Activated T-cell treated with anti-CD3 and anti-CD28 coated beads, Interleukin-2, amount 50 U/mL, for 4 hours (primary cell): ENCODE measurements at regions not wholly inside any gene's neighbourhood (a gene's known extent, or its start where the extent isn't known, plus 50 kb on each side); places are given as distances from the start of the nearest gene placed in this dataset.
"Not testable (repeated sequence)": the region's sequence is repeated elsewhere in the genome, so short reads cannot be mapped to it uniquely, and the experiment has no call there.

Experiments used
- ATAC-seq, 2 donors: fragments of 200-7000 bp; cut with Tn5 transposase; one replicate each; pipeline ENCODE4 v1.10.0; 2021
- DNase-seq: peaks from one replicate; pipeline ENCODE4 v3.0.0-alpha.2; 2020
- H3K27me3 Mint-ChIP-seq: one replicate; pipeline ENCODE4 v1.8.0; 2021; ENCODE audit warnings: low read depth, mixed read lengths
- H3K36me3 Mint-ChIP-seq: one replicate; pipeline ENCODE4 v1.8.0; 2022; ENCODE audit warnings: mixed read lengths; ENCODE audit not compliant: insufficient read depth
- H3K4me1 Mint-ChIP-seq: one replicate; pipeline ENCODE4 v1.8.0; 2021; ENCODE audit warnings: low read depth, mixed read lengths
- H3K4me3 Mint-ChIP-seq: one replicate; pipeline ENCODE4 v1.8.0; 2021; ENCODE audit warnings: mild to moderate bottlenecking, moderate library complexity, mixed read lengths
- H3K9me3 Mint-ChIP-seq: one replicate; pipeline ENCODE4 v1.8.0; 2021; ENCODE audit warnings: mixed read lengths

GRCh38 chr2:37722971-37723370, 51.5 kb upstream of the CDC42EP3 start:
- H3K27me3 Mint-ChIP-seq, DNase-seq, H3K4me1 Mint-ChIP-seq, ATAC-seq, H3K4me3 Mint-ChIP-seq, H3K36me3 Mint-ChIP-seq, H3K9me3 Mint-ChIP-seq: not testable (repeated sequence)

GRCh38 chr2:37730037-37730818, 58.8 kb upstream of the CDC42EP3 start:
- Mint-ChIP-seq H3K4me3 (no peak overlapping the region), H3K4me1 (peaks cover 2% of the 10 kb centered on the region), H3K36me3 (no peaks in the 10 kb centered on the region), H3K27me3 (no peaks in the 10 kb centered on the region), H3K9me3 (no peaks in the 10 kb centered on the region)
- peak; percentile 72 to 86 for ATAC-seq
- no peak for DNase-seq

GRCh38 chr2:37732412-37732811, 61.0 kb upstream of the CDC42EP3 start:
- not testable (repeated sequence) for DNase-seq, H3K36me3 Mint-ChIP-seq, H3K4me3 Mint-ChIP-seq, ATAC-seq, H3K9me3 Mint-ChIP-seq, H3K27me3 Mint-ChIP-seq, H3K4me1 Mint-ChIP-seq

GRCh38 chr2:37733251-37733650, 61.8 kb upstream of the CDC42EP3 start:
- H3K4me1 Mint-ChIP-seq, result peaks cover 2% of the 10 kb centered on the region
- DNase-seq (no peak), ATAC-seq (no peak)
- no peaks in the 10 kb centered on the region for H3K27me3 Mint-ChIP-seq
- no peaks in the 10 kb centered on the region for H3K9me3 Mint-ChIP-seq
- no peaks in the 10 kb centered on the region for H3K36me3 Mint-ChIP-seq
- no peak overlapping the region for H3K4me3 Mint-ChIP-seq

- H3K9me3 Mint-ChIP-seq, H3K4me3 Mint-ChIP-seq, H3K36me3 Mint-ChIP-seq: not testable (repeated sequence)
These were observed 62.5 kb upstream of the CDC42EP3 start for GRCh38 chr2:37733955-37734354.

DNA sequence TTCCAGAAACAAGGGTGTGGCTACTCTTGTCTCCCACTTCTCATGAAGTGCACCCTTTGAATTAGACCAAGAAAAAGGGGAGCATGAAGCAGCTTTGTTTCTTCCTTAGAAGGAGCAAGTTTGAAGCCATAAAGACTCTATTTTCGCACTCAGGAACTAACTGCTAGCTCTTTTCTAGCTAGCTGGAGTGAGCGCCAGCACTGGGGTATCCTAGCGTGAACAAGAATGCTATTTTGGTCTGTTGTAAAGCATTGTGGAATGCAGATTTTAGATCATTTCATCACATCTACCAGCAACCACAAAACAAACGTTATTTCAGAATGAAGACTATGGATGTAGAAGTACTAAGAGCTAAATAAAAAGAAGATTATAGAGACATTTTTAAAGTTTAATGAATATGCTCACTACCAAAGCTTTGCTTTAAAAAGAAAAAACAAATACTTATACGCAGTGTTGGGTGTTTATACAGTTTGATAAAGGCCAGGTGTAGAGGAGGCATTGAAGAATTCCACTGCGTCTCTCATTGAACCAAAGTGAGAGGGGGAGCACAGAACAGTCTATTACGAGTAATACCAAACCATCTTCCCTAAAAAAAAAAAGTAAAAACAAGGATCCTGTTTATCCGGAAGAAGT, 63.6 kb upstream of the CDC42EP3 start:
- not testable (repeated sequence) for DNase-seq, H3K36me3 Mint-ChIP-seq, ATAC-seq, H3K4me3 Mint-ChIP-seq, H3K9me3 Mint-ChIP-seq, H3K4me1 Mint-ChIP-seq, H3K27me3 Mint-ChIP-seq

More at GRCh38 chr2:37733955-37734354, 62.5 kb upstream of the CDC42EP3 start:
- not testable (repeated sequence) for DNase-seq, H3K4me1 Mint-ChIP-seq, ATAC-seq, H3K27me3 Mint-ChIP-seq

DNA sequence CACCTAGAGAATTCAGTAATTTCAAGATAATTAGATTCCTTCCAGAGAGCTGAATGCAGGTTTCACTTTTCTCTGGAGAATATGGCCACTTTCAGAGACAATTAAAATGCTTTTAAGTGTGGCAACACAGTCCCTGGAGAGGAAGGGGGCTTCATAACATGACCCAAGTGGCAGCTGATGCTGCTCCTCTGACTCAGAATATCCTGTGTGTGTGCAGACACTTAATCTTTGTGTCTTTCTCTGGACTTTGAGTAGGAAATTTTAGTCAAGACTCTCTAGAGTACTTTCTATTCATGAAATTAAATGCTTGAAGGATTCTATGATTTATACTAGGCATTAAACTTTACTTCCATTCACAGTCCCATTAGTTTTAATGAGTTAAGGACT, 64.1 kb upstream of the CDC42EP3 start:
- ATAC-seq, H3K4me1 Mint-ChIP-seq, H3K9me3 Mint-ChIP-seq, H3K27me3 Mint-ChIP-seq, DNase-seq, H3K4me3 Mint-ChIP-seq, H3K36me3 Mint-ChIP-seq: not testable (repeated sequence)

GRCh38 chr2:37737507-37737906, 66.1 kb upstream of the CDC42EP3 start:
- Mint-ChIP-seq H3K4me3 (no peak overlapping the region), H3K4me1 (no peaks in the 10 kb centered on the region), H3K36me3 (no peaks in the 10 kb centered on the region), H3K27me3 (no peaks in the 10 kb centered on the region), H3K9me3 (no peaks in the 10 kb centered on the region)
- ATAC-seq, result no peak
- DNase-seq, result no peak

GRCh38 chr2:37738266-37738885, 66.9 kb upstream of the CDC42EP3 start:
- Mint-ChIP-seq H3K27me3 (no peaks in the 10 kb centered on the region), H3K4me1 (no peaks in the 10 kb centered on the region), H3K36me3 (no peaks in the 10 kb centered on the region), H3K9me3 (no peaks in the 10 kb centered on the region), H3K4me3 (no peak overlapping the region)
- ATAC-seq, result no peak
- DNase-seq, result no peak

GRCh38 chr2:37739153-37739552, 67.7 kb upstream of the CDC42EP3 start:
- H3K9me3 Mint-ChIP-seq, result no peaks in the 10 kb centered on the region
- ATAC-seq (no peak), DNase-seq (no peak)
- H3K4me3 Mint-ChIP-seq, result no peak overlapping the region
- no peaks in the 10 kb centered on the region for H3K27me3 Mint-ChIP-seq
- no peaks in the 10 kb centered on the region for H3K36me3 Mint-ChIP-seq
- no peaks in the 10 kb centered on the region for H3K4me1 Mint-ChIP-seq

GRCh38 chr2:37740164-37740739, 68.8 kb upstream of the CDC42EP3 start:
- no peak for DNase-seq
- ATAC-seq, result no peak
- no peaks in the 10 kb centered on the region for H3K27me3 Mint-ChIP-seq
- H3K36me3 Mint-ChIP-seq, result no peaks in the 10 kb centered on the region
- no peak overlapping the region for H3K4me3 Mint-ChIP-seq
- no peaks in the 10 kb centered on the region for H3K4me1 Mint-ChIP-seq
- no peaks in the 10 kb centered on the region for H3K9me3 Mint-ChIP-seq

GRCh38 chr2:37742286-37742685, 70.8 kb upstream of the CDC42EP3 start:
- ATAC-seq (no peak), DNase-seq (no peak)
- Mint-ChIP-seq H3K9me3 (no peaks in the 10 kb centered on the region), H3K4me1 (no peaks in the 10 kb centered on the region), H3K27me3 (no peaks in the 10 kb centered on the region), H3K4me3 (no peak overlapping the region), H3K36me3 (no peaks in the 10 kb centered on the region)

DNA sequence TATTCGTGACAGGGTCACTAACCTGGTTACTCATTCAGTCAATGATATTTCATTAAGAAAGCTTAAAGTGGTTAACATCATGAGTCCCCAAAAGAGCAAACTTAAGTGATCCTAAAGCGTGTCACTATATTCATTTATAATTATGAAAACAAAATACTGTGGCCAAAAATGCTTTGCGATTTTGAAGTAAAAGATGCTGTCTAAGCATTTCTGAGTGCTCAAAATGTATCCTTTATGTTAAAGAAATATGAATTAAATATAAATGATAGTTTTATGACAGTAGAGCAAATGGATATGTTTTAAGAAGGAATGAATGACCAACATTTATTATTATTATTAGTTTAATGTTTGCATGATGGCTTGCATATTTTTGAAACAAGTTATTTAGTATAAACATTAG, 72.6 kb upstream of the CDC42EP3 start:
- H3K4me3 Mint-ChIP-seq, result no peak overlapping the region
- H3K27me3 Mint-ChIP-seq, result no peaks in the 10 kb centered on the region
- H3K36me3 Mint-ChIP-seq, result no peaks in the 10 kb centered on the region
- no peak for ATAC-seq
- no peak for DNase-seq
- H3K9me3 Mint-ChIP-seq, result no peaks in the 10 kb centered on the region
- no peaks in the 10 kb centered on the region for H3K4me1 Mint-ChIP-seq

DNA sequence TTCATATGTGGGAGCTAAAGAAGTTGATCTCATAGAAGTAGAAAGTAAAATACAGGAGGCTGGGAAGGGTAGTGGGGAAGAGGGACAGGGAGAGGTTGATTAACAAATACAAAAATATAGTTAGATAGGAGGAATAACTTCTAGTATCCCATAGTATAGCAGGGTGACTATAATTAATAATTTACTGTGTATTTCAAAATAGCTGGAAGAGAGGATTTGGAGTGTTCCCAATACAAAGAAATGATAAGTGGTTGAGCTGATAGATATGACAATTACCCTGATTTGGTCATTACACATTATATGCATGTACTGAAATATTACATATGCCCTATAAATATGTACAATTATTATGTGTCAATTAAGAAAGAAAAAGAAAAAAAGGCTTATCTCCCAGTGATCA, 73.5 kb upstream of the CDC42EP3 start:
- ATAC-seq, H3K4me3 Mint-ChIP-seq, H3K4me1 Mint-ChIP-seq: not testable (repeated sequence)

GRCh38 chr2:37746011-37746410, 74.6 kb upstream of the CDC42EP3 start:
- not testable (repeated sequence) for DNase-seq, H3K36me3 Mint-ChIP-seq, ATAC-seq, H3K4me1 Mint-ChIP-seq, H3K27me3 Mint-ChIP-seq, H3K4me3 Mint-ChIP-seq, H3K9me3 Mint-ChIP-seq

More for the DNA sequence above, 73.5 kb upstream of the CDC42EP3 start:
- not testable (repeated sequence) for DNase-seq, H3K27me3 Mint-ChIP-seq, H3K9me3 Mint-ChIP-seq, H3K36me3 Mint-ChIP-seq
